ENCODE measurements at regions not wholly inside any gene's neighbourhood (a gene's known extent, or its start where the extent isn't known, plus 50 kb on each side); places are given as distances from the start of the nearest gene placed in this dataset.

GRCh38 chr10:83229991-83230390 lies 909.3 kb upstream of the GHITM start:
- H3K4me1 Mint-ChIP-seq (ENCODE audit: low read depth in 2 of 2): no peaks in the 10 kb centered on the region
- no peaks in the 10 kb centered on the region for H3K36me3 Mint-ChIP-seq
- peaks cover 7% of the 10 kb centered on the region for H3K9me3 Mint-ChIP-seq
- ATAC-seq: no peak
- H3K27me3 Mint-ChIP-seq: no peaks in the 10 kb centered on the region
- no peak overlapping the region for H3K27ac Mint-ChIP-seq
- H3K4me3 Mint-ChIP-seq: no peak overlapping the region
- no peak for DNase-seq (ENCODE audit: low spot score)

GRCh38 chr10:83233691-83234090 lies 905.6 kb upstream of the GHITM start:
- Mint-ChIP-seq H3K36me3 (no peaks in the 10 kb centered on the region), H3K9me3 (peaks cover 6% of the 10 kb centered on the region), H3K27ac (no peak overlapping the region), H3K4me3 (no peak overlapping the region), H3K27me3 (no peaks in the 10 kb centered on the region), H3K4me1 (ENCODE audit: low read depth in 2 of 2) (no peaks in the 10 kb centered on the region)
- ATAC-seq (no peak), DNase-seq (ENCODE audit: low spot score) (no peak)

GRCh38 chr10:83248106-83248631 lies 891.1 kb upstream of the GHITM start:
- Mint-ChIP-seq H3K27ac (no peak overlapping the region), H3K27me3 (no peaks in the 10 kb centered on the region), H3K4me3 (no peak overlapping the region), H3K9me3 (peaks cover 13% of the 10 kb centered on the region), H3K4me1 (ENCODE audit: low read depth in 2 of 2) (no peaks in the 10 kb centered on the region), H3K36me3 (no peaks in the 10 kb centered on the region)
- DNase-seq (ENCODE audit: low spot score) (no peak), ATAC-seq (no peak)

DNA sequence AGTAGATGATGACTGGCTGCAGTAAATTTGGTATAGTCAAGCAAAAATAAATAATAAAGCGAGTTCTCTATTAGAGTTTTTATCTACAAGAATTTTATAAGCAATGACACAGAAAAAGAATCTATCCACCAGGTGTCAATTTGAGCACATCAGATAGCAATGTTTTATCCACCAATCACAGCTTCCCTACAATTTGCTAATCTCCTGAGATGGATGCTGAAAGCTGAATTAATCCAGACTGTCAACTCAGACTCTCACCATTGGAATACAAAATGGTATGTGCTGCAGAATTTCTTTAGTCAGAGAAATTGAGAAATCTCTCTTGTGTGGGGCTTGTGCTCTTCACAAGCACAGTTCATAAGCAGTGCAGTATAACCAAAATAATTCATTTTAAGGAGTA lies 888.9 kb upstream of the GHITM start:
- Mint-ChIP-seq H3K9me3 (peaks cover 15% of the 10 kb centered on the region), H3K36me3 (no peaks in the 10 kb centered on the region), H3K27me3 (no peaks in the 10 kb centered on the region), H3K4me3 (no peak overlapping the region), H3K27ac (no peak overlapping the region), H3K4me1 (ENCODE audit: low read depth in 2 of 2) (no peaks in the 10 kb centered on the region)
- ATAC-seq: no peak
- no peak for DNase-seq (ENCODE audit: low spot score)

DNA sequence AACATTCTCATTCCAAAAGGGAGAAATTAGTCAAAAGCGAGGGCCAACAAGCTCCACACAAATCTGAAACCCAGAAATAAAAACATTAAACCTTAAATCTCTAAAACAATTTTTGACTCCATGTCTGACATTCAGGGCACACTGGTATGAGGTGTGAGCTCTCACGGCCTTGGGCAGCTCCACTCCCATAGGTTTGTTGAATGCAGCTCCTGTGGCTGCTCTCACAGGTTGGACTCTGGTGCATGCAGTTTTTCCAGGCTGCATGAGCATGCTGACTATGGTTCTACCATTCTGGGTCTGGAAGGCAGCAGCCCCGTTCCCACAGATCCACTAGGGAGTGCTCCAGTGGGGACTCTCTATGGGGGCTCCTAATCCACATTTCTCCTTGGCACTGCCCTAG lies 887.1 kb upstream of the GHITM start:
- Mint-ChIP-seq H3K4me1 (ENCODE audit: low read depth in 2 of 2) (no peaks in the 10 kb centered on the region), H3K4me3 (no peak overlapping the region), H3K27me3 (no peaks in the 10 kb centered on the region), H3K27ac (no peak overlapping the region), H3K9me3 (peaks cover 15% of the 10 kb centered on the region), H3K36me3 (no peaks in the 10 kb centered on the region)
- DNase-seq (ENCODE audit: low spot score) (no peak), ATAC-seq (no peak)

- Mint-ChIP-seq H3K27ac (no peak overlapping the region), H3K9me3 (peaks cover 15% of the 10 kb centered on the region), H3K4me3 (no peak overlapping the region), H3K36me3 (no peaks in the 10 kb centered on the region), H3K4me1 (ENCODE audit: low read depth in 2 of 2) (no peaks in the 10 kb centered on the region), H3K27me3 (no peaks in the 10 kb centered on the region)
- DNase-seq (ENCODE audit: low spot score): no peak
- ATAC-seq: no peak
These were observed 886.7 kb upstream of the GHITM start for GRCh38 chr10:83252596-83252995.

GRCh38 chr10:83253011-83253671 lies 886.2 kb upstream of the GHITM start:
- no peaks in the 10 kb centered on the region for H3K4me1 Mint-ChIP-seq (ENCODE audit: low read depth in 2 of 2)
- no peaks in the 10 kb centered on the region for H3K36me3 Mint-ChIP-seq
- H3K9me3 Mint-ChIP-seq: peaks cover 15% of the 10 kb centered on the region

GRCh38 chr10:83254698-83255097 lies 884.6 kb upstream of the GHITM start:
- Mint-ChIP-seq H3K4me3 (no peak overlapping the region), H3K27me3 (no peaks in the 10 kb centered on the region), H3K9me3 (peaks cover 17% of the 10 kb centered on the region), H3K4me1 (ENCODE audit: low read depth in 2 of 2) (no peaks in the 10 kb centered on the region), H3K36me3 (no peaks in the 10 kb centered on the region), H3K27ac (no peak overlapping the region)
- ATAC-seq: no peak
- no peak for DNase-seq (ENCODE audit: low spot score)

More at GRCh38 chr10:83253011-83253671, 886.2 kb upstream of the GHITM start:
- H3K27ac Mint-ChIP-seq: no peak overlapping the region
- no peak for DNase-seq (ENCODE audit: low spot score)
- no peak for ATAC-seq
- H3K27me3 Mint-ChIP-seq: no peaks in the 10 kb centered on the region
- no peak overlapping the region for H3K4me3 Mint-ChIP-seq

- Mint-ChIP-seq H3K27ac (no peak overlapping the region), H3K9me3 (peaks cover 16% of the 10 kb centered on the region), H3K4me3 (no peak overlapping the region), H3K4me1 (ENCODE audit: low read depth in 2 of 2) (no peaks in the 10 kb centered on the region), H3K36me3 (no peaks in the 10 kb centered on the region), H3K27me3 (no peaks in the 10 kb centered on the region)
- ATAC-seq (no peak), DNase-seq (ENCODE audit: low spot score) (no peak)
These were observed 876.9 kb upstream of the GHITM start for GRCh38 chr10:83262434-83262833.

DNA sequence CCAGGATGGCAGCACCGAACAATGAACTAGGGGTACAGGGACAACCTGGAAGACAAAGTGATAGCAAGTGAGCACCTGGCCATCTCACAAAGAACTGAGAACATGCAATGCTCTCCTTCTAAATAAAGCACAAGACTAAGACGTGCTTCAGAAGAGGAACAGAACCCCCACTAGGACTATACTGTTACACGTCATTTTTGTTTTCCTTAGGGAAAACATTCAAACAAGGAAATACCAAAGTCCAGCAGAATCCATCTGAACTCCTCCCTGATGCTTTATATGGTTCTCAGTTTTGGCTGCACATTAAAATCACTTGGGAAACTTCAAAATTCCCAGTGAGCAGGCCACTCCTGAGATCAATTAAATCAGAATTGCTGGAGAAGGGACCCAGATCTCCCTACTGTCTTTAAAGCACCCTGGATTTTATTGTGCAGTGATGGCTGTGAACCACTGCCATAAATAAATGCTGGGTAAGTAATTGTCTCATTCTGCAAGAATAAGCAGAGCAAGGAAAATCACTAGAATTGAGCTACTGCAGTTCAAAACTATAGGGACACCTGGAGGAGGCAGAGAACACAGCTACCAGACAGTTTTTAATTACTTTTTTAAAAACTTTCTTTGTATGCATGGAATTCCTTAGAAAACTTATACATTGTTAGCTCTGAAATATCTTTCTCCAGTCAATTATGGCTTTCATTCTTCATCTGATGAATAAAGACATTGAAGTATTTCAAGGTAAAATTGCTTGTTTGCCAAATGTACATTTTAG lies 866.5 kb upstream of the GHITM start:
- Mint-ChIP-seq H3K27me3 (no peaks in the 10 kb centered on the region), H3K27ac (no peak overlapping the region), H3K36me3 (no peaks in the 10 kb centered on the region), H3K9me3 (peaks cover 3% of the 10 kb centered on the region), H3K4me1 (ENCODE audit: low read depth in 2 of 2) (no peaks in the 10 kb centered on the region), H3K4me3 (no peak overlapping the region)
- ATAC-seq: no peak
- DNase-seq (ENCODE audit: low spot score): no peak

DNA sequence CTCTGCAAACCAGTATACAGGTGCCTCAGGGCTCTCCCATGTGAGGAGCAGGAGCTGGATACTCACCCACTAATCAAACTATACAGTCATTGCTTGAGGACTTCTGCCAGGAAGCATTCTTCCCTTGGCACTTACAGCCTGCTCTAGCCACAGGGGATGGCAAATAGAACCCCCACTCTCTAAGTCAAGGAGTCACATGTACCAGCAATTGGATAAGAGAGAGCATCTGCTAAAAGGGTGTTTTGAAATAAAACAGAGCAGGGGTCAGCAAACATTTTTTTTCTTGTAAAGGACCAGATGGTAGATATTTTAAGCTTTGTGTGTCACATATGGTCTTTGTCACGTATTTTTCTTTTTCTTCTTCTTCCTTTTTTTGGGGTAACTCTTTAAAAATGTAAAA lies 865.2 kb upstream of the GHITM start:
- Mint-ChIP-seq H3K27me3 (no peaks in the 10 kb centered on the region), H3K9me3 (peaks cover 5% of the 10 kb centered on the region), H3K27ac (no peak overlapping the region), H3K4me3 (no peak overlapping the region), H3K36me3 (no peaks in the 10 kb centered on the region), H3K4me1 (ENCODE audit: low read depth in 2 of 2) (no peaks in the 10 kb centered on the region)
- ATAC-seq (no peak), DNase-seq (ENCODE audit: low spot score) (no peak)

GRCh38 chr10:83276971-83277370 lies 862.3 kb upstream of the GHITM start:
- Mint-ChIP-seq H3K9me3 (peaks cover 5% of the 10 kb centered on the region), H3K4me1 (ENCODE audit: low read depth in 2 of 2) (no peaks in the 10 kb centered on the region), H3K36me3 (no peaks in the 10 kb centered on the region), H3K27ac (no peak overlapping the region), H3K4me3 (no peak overlapping the region), H3K27me3 (no peaks in the 10 kb centered on the region)
- DNase-seq (ENCODE audit: low spot score) (no peak), ATAC-seq (no peak)

DNA sequence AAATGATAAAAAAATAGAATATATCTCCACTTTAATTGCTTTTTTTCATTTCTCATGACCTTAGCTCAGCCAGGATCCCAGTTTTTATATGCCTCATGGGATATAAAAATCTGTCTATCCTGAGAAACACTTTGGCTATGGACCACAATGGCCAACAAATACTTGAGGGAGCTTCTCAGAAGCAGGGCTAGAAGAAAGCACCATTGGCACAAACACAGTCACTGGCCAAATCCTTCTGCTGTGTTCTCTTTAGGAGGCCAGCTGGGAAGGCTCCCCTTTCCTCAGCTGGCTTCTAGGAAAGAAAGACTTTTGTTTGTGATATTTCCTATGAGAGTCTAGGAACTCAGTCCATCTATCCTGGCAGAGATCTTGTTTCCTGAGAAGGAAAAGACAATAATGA lies 856.2 kb upstream of the GHITM start:
- ATAC-seq (no peak), DNase-seq (ENCODE audit: low spot score) (no peak)
- Mint-ChIP-seq H3K27me3 (no peaks in the 10 kb centered on the region), H3K4me1 (ENCODE audit: low read depth in 2 of 2) (no peaks in the 10 kb centered on the region), H3K4me3 (no peak overlapping the region), H3K27ac (no peak overlapping the region), H3K9me3 (peaks cover 13% of the 10 kb centered on the region), H3K36me3 (no peaks in the 10 kb centered on the region)

GRCh38 chr10:83287374-83287773 lies 851.9 kb upstream of the GHITM start:
- H3K36me3 Mint-ChIP-seq: no peaks in the 10 kb centered on the region
- ATAC-seq (no peak), DNase-seq (ENCODE audit: low spot score) (no peak)
- no peaks in the 10 kb centered on the region for H3K4me1 Mint-ChIP-seq (ENCODE audit: low read depth in 2 of 2)
- no peak overlapping the region for H3K4me3 Mint-ChIP-seq
- H3K27me3 Mint-ChIP-seq: no peaks in the 10 kb centered on the region
- H3K27ac Mint-ChIP-seq: no peak overlapping the region
- peaks cover 19% of the 10 kb centered on the region for H3K9me3 Mint-ChIP-seq

All from natural killer cell treated with Interleukin-12 subunit alpha and Interleukin-12 subunit beta and Interleukin-15 and Interleukin-18, amount 100 ng/mL, for 72 hours (primary cell).